NCI-H748 (cell line): ENCODE measurements at regions not wholly inside any gene's neighbourhood (a gene's known extent, or its start where the extent isn't known, plus 50 kb on each side); places are given as distances from the start of the nearest gene placed in this dataset.
"Not testable (repeated sequence)": the region's sequence is repeated elsewhere in the genome, so short reads cannot be mapped to it uniquely, and the experiment has no call there.

Experiments used
- DNase-seq: peaks from one replicate; lab custom pipeline; 2025; ENCODE audit not compliant: unreplicated experiment; lab: John Stamatoyannopoulos, UW

- DNase-seq: no peak
Measured at GRCh38 chr12:75710361-75711069, 199.1 kb upstream of the KRR1 start.

GRCh38 chr12:75709503-75709902, 198.1 kb upstream of the KRR1 start:
- DNase-seq: no peak

- no peak for DNase-seq
Measured at GRCh38 chr12:75708802-75709201, 197.4 kb upstream of the KRR1 start.

GRCh38 chr12:75707983-75708382, 196.6 kb upstream of the KRR1 start:
- no peak for DNase-seq

GRCh38 chr12:75706786-75707605, 195.6 kb upstream of the KRR1 start:
- DNase-seq: no peak

GRCh38 chr12:75705749-75706711, 194.6 kb upstream of the KRR1 start:
- no peak for DNase-seq

GRCh38 chr12:75704664-75705063, 193.3 kb upstream of the KRR1 start:
- peak; percentile 39 for DNase-seq

GRCh38 chr12:75704208-75704607, 192.8 kb upstream of the KRR1 start:
- DNase-seq: no peak

- no peak for DNase-seq
Measured at GRCh38 chr12:75703131-75703530, 191.7 kb upstream of the KRR1 start.

- DNase-seq: no peak
Measured at GRCh38 chr12:75702477-75703093, 191.2 kb upstream of the KRR1 start.

- no peak for DNase-seq
Measured at GRCh38 chr12:75701859-75702258, 190.4 kb upstream of the KRR1 start.

GRCh38 chr12:75699728-75700496, 188.5 kb upstream of the KRR1 start:
- DNase-seq: no peak

GRCh38 chr12:75699251-75699650, 187.8 kb upstream of the KRR1 start:
- DNase-seq: no peak

- DNase-seq: peak; percentile 60
Measured at GRCh38 chr12:75698052-75698451, 186.6 kb upstream of the KRR1 start.

- no peak for DNase-seq
Measured at GRCh38 chr12:75695926-75696325, 184.5 kb upstream of the KRR1 start.

GRCh38 chr12:75694534-75695268, 183.3 kb upstream of the KRR1 start:
- DNase-seq: no peak

GRCh38 chr12:75692876-75693275, 181.5 kb upstream of the KRR1 start:
- DNase-seq: no peak

- DNase-seq: no peak
Measured at GRCh38 chr12:75690296-75690955, 179.0 kb upstream of the KRR1 start.

- DNase-seq: not testable (repeated sequence)
Measured at GRCh38 chr12:75686233-75686632, 174.8 kb upstream of the KRR1 start.
